ENCODE measurements at regions not wholly inside any gene's neighbourhood (a gene's known extent, or its start where the extent isn't known, plus 50 kb on each side); places are given as distances from the start of the nearest gene placed in this dataset.
"Not testable (repeated sequence)": the region's sequence is repeated elsewhere in the genome, so short reads cannot be mapped to it uniquely, and the experiment has no call there.

- no peak for DNase-seq (ENCODE audit: low read depth in 4 of 4, low spot score in 3 of 4)
Observed at GRCh38 chr17:22303096-22303495, 610.8 kb downstream of the KCNJ18 start.

GRCh38 chr17:22303865-22304264, 611.5 kb downstream of the KCNJ18 start:
- no peak for DNase-seq (ENCODE audit: low read depth in 4 of 4, low spot score in 3 of 4)

- DNase-seq (ENCODE audit: low read depth in 4 of 4, low spot score in 3 of 4), result no peak
Observed at GRCh38 chr17:22304667-22305303, 612.5 kb downstream of the KCNJ18 start.

- no peak for DNase-seq (ENCODE audit: low read depth in 4 of 4, low spot score in 3 of 4)
Observed at GRCh38 chr17:22305356-22306071, 613.2 kb downstream of the KCNJ18 start.

- not testable (repeated sequence) for DNase-seq (ENCODE audit: low read depth in 4 of 4, low spot score in 3 of 4)
Observed at GRCh38 chr17:22310292-22310691, 618.0 kb downstream of the KCNJ18 start.

GRCh38 chr17:22310717-22311686, 618.7 kb downstream of the KCNJ18 start:
- no peak for DNase-seq (ENCODE audit: low read depth in 4 of 4, low spot score in 3 of 4)

- not testable (repeated sequence) for DNase-seq (ENCODE audit: low read depth in 4 of 4, low spot score in 3 of 4)
Observed at GRCh38 chr17:22321001-22321400, 628.7 kb downstream of the KCNJ18 start.

GRCh38 chr17:22322893-22323550, 630.7 kb downstream of the KCNJ18 start:
- not testable (repeated sequence) for DNase-seq (ENCODE audit: low read depth in 4 of 4, low spot score in 3 of 4)

- no peak for DNase-seq (ENCODE audit: low read depth in 4 of 4, low spot score in 3 of 4)
Observed at GRCh38 chr17:22337467-22337866, 645.1 kb downstream of the KCNJ18 start.

- DNase-seq (ENCODE audit: low read depth in 4 of 4, low spot score in 3 of 4), result not testable (repeated sequence)
Observed at GRCh38 chr17:22356603-22357002, 664.3 kb downstream of the KCNJ18 start.

GRCh38 chr17:22370988-22371387, 678.7 kb downstream of the KCNJ18 start:
- not testable (repeated sequence) for DNase-seq (ENCODE audit: low read depth in 4 of 4, low spot score in 3 of 4)

GRCh38 chr17:22373911-22374310, 681.6 kb downstream of the KCNJ18 start:
- no peak for DNase-seq (ENCODE audit: low read depth in 4 of 4, low spot score in 3 of 4)

GRCh38 chr17:22374741-22375140, 682.4 kb downstream of the KCNJ18 start:
- no peak for DNase-seq (ENCODE audit: low read depth in 4 of 4, low spot score in 3 of 4)

- not testable (repeated sequence) for DNase-seq (ENCODE audit: low read depth in 4 of 4, low spot score in 3 of 4)
Observed at GRCh38 chr17:22376747-22377146, 684.4 kb downstream of the KCNJ18 start.

- not testable (repeated sequence) for DNase-seq (ENCODE audit: low read depth in 4 of 4, low spot score in 3 of 4)
Observed at GRCh38 chr17:22378748-22379147, 686.4 kb downstream of the KCNJ18 start.

- not testable (repeated sequence) for DNase-seq (ENCODE audit: low read depth in 4 of 4, low spot score in 3 of 4)
Observed at GRCh38 chr17:22381589-22381988, 689.3 kb downstream of the KCNJ18 start.

GRCh38 chr17:22383772-22384460, 691.6 kb downstream of the KCNJ18 start:
- DNase-seq (ENCODE audit: low read depth in 4 of 4, low spot score in 3 of 4), result not testable (repeated sequence)

- DNase-seq (ENCODE audit: low read depth in 4 of 4, low spot score in 3 of 4), result not testable (repeated sequence)
Observed at GRCh38 chr17:22384461-22384800, 692.1 kb downstream of the KCNJ18 start.

GRCh38 chr17:22398446-22398845, 706.1 kb downstream of the KCNJ18 start:
- DNase-seq (ENCODE audit: low read depth in 4 of 4, low spot score in 3 of 4), result not testable (repeated sequence)

GRCh38 chr17:22399037-22399436, 706.7 kb downstream of the KCNJ18 start:
- DNase-seq (ENCODE audit: low read depth in 4 of 4, low spot score in 3 of 4), result not testable (repeated sequence)
